Germinal center (tissue), 1 donor: ENCODE measurements at regions not wholly inside any gene's neighbourhood (a gene's known extent, or its start where the extent isn't known, plus 50 kb on each side); places are given as distances from the start of the nearest gene placed in this dataset.
A peak's percentile ranks its signal among the peaks of the same experiment; 100 is the strongest.
"Not testable (repeated sequence)": the region's sequence is repeated elsewhere in the genome, so short reads cannot be mapped to it uniquely, and the experiment has no call there.

Experiments
- DNase-seq: peaks from one replicate; pipeline ENCODE4 v3.0.0; 2012; ENCODE audit warnings: mixed read lengths, low spot score

DNA sequence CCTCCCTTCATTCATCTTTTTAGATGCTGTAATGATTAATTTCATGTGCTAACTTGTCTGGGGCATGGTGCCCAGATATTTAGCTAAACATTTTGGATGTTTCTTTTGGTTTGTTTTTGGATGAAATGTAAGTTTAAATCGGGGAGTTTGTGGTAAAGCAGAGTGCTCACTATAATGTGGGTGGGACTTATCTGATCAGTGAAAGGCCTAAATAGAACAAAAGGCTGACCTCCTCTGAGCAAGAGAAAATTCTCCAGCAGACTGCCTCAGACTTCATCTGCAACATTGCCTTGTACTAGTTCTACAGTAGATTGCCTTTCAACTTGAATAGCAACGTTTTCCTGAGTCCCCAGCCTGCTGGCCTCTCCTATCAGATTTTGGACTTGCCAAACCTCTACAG, 183.6 kb downstream of the S1PR1 start:
- no peak for DNase-seq

DNA sequence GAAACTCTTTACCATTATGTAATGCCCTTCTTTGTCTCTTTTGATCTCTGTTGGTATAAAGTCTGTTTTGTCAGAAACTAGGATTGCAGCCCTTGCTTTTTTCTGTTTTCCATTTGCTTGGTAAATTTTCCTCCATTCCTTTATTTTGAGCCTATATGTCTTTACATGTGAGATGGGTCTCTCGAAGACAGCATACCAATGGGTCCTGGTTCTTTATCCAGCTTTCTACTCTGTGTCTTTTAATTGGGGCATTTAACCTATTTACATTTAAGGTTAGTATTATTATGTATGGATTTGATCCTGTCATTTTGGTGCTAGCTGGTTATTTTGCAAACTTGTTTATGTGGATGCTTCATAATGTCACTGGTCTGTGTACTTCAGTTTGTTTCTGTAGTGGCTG, 191.3 kb downstream of the S1PR1 start:
- DNase-seq: not testable (repeated sequence)

DNA sequence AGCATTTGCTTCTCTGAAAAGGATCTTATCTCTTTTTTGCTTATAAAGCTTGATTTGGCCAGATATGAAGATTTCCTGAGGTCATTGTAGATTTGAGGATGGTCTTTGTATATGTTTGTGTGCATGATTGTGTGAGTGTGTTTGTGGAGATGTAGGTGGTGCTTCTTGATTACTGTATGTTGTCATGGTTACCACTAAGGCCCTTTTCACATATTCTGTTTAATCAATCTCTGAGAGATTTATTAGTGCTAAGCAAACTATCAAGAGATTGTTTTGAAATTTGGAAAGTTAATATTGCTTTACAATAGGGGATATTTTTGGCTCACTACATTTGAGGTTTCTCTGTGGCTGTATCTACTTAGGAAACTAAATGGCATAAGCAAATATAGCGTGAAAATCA, 191.7 kb downstream of the S1PR1 start:
- no peak for DNase-seq

DNA sequence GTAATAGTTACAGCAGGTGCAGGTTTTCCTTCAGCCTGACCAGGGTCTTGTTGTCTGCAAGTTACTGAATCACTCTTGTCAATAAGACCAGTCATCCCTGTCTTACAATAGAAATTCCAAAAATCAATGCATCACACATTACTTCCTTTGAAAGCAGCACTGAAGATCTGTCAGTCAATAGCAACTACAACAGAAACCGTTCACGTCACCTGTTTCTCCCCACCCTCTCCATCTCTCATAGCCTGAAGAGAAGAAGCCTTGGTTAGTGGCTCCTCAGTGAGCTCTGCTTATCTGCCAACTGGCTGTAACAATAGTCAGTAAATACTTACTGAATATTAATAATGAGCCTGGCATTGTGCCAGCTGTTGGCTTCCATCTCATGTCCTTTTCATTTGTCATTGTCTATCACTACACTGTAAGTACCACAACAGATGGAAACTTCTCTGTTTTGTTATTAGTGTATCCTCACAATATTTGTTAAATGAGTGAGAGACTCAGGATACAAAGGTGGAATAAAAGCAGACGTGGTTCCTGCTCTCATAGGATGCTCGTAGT, 195.2 kb downstream of the S1PR1 start:
- no peak for DNase-seq

DNA sequence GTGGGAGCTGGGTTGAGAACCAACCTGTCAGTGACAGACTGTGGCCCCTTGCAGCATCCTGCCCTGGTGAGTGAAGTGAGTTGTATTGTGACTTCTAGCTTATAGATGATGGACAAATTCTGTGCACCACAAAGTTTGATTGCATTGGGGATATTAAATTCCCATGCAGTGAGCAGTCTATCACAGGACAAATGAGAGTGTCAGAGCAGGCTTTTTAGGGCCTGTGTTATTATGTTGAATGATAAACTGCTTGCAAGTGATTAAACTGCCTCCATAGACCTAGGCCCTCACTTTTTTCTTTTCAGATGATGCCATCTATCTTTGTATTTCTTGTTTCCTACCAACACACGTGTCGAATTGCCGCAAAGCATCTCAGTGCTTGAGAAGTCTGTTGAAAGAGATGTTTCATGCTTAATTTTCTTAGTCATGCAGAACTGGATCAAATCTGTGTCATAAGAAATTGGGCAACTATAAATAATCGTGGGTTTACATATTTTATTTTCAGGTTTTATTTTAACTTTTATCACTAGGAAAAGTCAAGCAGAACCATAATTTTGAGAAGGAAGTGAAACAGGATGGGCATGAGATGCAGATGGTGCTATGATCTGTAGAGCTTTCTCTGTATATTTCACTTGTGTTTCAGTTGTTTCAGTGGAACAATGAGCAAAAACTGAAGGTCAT, 199.2 kb downstream of the S1PR1 start:
- DNase-seq: peak; percentile 32

DNA sequence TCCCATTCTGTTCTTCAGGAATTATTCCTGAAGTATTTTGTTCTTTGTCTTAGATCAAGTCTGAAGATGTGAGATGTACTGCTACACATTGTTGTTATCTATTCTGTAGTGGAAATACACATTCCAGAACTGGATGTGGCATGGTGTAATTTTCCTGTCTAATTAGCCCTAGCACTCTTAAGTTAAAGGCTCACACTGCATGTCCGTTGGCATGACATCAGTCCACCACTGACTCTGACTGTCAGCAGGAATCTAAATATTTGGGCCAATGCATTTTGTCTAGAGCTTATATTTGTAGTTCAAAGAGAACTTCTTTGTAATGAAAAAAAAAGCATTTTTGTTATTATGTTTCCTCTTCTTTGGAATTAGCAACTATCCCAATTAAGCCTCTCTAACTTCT, 201.0 kb downstream of the S1PR1 start:
- no peak for DNase-seq

DNA sequence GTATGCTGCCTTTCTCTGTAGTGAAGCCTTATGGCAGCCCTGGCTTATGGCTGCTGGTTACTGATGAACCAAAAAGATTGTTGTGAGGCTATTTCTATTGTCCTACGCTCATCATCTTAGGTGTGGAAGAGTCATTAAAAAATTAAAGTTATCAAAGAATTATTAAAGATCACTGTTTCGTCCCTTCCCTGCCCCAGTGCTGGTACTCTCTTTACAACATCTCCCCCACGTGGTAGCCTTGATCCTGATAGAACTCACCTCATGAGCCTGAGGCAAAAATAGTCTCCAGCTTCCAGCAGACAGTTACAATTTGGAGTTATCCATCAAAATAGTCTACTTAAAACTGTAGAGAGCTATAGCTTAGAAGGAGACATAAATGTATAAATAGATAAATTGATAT, 201.5 kb downstream of the S1PR1 start:
- peak; percentile 14 for DNase-seq

DNA sequence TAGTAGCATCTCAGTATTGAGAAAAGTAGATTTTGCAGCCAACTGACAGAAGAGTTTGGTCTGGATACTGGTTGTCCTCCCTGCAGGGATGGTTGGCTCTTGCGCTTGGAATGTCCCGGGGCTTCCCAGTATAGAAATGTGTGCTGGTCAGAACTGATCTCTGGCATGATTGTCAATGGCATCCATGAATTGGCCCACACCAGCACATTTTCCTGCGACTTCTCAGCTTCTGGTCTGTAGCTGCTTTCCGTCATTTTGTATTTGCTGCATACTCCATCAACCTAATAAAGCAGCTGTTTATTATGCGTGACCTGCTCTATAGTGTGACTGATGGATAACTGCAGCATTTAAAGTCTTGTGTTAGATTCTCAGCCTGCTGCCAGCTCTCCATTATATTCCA, 203.7 kb downstream of the S1PR1 start:
- no peak for DNase-seq

DNA sequence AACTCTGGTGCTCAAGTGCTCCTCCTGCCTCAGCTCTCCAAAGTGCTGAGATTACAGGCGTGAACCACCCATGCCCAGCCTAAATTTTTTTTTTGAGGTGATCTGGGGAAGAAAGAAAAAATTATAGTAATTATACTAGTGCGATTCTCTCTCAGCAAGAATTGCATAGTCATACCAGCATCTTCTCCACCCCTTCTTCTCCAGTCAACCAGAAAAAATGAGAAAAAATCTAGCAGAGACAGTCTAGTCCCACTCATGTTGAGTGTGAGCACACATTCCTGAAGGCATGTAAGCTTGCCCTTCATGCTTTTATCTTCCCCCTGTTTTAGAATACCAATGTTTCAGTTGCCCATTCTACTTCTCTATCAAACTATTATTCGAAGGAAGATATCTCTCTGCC, 207.6 kb downstream of the S1PR1 start:
- DNase-seq: no peak

DNA sequence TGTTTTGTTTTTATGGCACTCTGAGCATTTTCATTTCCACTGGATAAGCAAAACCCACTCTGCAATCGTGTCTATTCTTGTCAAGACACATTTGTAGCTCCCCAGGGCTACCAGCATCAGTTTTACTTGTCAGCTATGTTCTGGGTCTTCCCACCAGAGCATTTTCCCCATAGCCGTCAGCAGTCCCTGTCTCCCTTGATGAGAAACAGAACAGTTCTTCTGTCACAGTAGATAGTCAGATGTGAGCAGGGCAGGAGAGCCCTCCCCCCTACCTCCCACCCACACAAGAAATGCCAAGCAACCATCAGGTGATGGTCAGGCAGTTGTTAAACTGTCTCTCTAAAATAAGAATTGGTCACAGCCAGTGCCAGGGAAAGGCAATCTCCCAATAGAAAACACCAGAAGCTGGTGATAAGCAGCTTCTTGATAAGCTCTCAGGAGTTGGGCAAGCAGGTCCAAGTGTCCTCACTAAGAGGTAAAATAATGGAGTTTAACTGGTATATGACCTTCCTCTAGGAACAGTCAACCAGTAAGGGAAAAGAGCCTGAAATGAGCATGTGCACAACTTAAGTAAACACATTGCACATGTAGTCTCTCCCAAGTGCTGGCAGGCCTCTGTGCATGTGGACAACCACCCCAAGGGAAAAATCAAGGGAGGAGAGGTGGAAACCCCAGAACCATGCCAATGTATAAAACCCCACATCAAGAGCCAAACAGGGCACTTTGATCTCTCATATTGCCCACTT, 208.2 kb downstream of the S1PR1 start:
- no peak for DNase-seq

DNA sequence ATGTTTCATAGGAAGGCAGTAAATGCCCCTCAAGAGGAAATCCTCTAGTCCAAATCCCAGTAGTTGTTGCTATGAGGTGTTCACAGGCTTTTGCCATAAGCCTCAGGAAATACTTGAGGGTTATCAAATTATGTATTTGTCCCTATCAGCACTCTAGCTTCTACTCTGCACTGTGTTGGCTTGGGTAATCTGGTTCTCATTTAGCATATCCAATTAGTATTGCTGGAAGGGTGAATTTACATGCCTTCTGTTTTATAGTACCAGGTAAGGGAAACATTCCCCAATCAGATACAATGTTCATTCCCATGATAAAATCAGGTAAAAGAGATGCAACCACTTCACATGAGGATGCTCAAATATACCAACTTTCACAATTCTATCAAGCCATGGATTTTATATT, 211.2 kb downstream of the S1PR1 start:
- no peak for DNase-seq

DNA sequence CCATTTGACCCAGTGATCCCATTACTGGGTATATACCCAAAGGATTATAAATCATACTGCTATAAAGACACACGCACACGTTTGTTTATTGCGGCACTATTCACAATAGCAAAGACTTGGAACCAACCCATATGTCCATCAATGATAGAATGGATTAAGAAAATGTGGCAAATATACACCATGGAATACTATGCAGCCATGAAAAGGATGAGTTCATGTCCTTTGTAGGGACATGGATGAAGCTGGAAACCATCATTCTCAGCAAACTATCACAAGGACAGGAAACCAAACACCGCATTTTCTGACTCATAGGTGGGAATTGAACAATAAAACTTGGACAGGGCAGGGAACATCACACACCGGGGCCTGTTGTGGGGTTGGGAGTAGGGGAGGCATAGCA, 213.9 kb downstream of the S1PR1 start:
- DNase-seq: not testable (repeated sequence)

DNA sequence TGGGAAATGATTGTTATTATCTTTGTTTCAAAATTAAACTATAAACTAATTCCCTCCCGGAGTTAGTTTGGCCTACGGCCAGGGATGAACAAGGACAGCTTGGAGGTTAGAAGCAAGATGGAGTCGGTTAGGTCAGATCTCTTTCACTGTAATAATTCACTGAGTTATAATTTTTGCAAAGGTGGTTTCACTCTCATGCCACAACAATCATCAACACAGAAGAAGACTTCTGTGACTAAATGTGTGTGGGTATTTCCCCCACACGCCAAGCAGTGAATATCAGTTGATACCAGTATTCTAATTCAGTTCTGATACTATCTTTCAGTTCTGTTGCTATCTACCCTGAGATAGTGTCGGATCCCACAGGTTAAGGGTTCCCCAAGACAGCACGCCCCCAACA, 215.1 kb downstream of the S1PR1 start:
- DNase-seq: no peak

DNA sequence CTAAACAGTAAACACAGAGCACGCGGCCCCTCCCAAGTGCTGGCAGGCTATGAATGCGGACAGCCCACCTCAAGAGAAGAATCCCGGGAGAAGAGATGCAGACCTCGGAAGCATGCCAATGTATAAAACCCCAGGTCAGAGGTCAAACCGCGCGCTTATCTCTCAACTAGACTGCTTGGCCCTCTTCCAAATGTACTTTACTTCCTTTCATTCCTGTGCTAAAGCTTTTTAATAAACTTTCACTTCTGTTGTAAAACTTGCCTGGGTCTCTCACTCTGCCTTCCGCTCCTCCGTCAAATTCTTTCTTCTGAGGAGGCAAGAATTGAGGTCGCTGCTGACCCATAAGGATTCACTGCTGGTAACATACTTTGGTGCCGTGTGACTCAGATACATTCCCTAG, 216.0 kb downstream of the S1PR1 start:
- DNase-seq: no peak

DNA sequence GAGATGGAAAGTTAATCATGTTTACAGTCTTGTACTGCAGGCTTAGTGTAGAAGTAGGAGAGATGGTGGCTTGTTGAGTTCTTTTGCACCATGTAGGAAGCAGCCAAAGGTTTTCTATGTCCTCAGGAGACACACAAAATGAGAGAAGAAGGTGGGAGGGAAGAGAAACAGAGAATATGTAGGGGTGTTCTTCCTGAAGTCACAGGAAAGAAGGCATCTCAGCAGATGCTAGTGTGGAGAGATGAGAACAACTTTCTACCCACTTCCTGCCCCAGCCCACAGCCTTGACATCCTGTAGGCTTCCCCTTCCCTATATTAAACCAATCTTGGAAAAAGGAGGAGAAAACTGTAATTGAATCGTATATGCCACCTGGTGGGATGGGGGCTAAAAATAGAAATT, 217.0 kb downstream of the S1PR1 start:
- DNase-seq: no peak

DNA sequence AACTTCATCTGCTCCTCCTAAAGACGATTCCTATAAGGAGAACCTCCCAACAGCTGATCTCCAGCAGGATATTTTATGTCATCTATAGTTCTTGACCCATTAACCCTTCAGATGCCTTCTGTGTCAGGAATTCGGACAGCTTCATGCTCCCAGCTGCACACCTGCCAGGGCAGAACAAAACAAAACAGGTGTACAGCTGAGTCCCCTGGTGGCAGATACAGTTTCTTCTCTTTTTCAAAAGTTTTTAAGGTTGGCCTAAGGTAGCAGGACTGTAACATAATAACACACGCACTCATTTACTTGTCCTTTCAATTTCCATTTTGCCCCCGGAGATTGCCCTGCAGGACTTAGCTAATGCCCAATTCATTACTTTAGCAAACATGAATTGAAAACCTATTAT, 218.3 kb downstream of the S1PR1 start:
- DNase-seq: no peak

DNA sequence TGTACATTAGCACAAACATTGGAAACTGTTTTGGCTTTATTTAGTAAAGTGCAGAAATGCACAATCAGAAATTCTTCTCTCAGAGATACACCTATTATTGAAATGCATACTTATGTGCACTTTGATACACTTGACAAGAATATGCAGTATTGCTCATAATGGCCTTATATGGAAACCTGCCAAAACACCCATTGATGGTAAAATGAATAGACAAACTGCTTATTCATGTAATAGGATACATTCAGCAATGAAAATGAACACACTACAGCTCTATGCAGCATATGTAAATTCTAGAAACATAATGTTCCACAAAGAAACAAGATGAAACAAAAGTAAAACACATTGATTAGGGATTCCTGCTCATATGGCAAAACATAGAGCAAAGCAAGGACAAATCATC, 223.9 kb downstream of the S1PR1 start:
- DNase-seq: no peak

DNA sequence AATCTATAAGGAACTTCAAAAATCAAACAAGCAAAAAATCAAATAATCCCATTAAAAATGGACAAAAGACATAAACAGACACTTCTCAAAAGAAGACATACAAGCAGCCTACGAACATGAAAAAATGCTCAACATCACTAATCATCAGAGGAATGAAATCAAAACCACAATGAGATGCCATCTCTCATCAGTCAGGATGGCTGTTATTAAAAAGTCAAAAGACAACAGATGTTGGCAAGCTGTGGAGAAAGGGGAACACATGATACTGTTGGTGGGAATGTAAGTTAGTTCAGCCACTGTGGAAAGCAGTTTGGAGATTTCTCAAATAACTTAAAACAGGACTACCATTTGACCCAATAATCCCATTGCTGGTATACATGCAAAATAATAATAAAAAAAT, 226.4 kb downstream of the S1PR1 start:
- DNase-seq: no peak

DNA sequence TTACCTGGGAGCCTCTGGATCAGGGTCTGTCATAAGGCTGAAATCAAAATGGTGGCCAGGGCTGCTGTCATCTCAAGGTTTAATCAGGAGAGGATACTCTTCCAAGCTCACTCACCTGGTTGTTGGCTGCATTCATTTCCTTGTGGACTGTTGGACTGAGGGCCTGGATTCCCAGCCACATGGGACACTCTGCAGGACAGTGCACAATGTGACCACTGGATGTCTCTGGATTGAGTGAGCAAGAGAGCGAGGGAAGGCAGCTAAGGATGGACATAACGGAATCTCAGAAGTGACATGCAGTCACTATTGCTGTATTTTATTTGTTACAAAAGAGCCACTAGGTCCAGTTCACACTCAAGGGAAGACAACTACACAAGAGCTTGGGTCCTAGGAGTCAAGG, 229.1 kb downstream of the S1PR1 start:
- no peak for DNase-seq

DNA sequence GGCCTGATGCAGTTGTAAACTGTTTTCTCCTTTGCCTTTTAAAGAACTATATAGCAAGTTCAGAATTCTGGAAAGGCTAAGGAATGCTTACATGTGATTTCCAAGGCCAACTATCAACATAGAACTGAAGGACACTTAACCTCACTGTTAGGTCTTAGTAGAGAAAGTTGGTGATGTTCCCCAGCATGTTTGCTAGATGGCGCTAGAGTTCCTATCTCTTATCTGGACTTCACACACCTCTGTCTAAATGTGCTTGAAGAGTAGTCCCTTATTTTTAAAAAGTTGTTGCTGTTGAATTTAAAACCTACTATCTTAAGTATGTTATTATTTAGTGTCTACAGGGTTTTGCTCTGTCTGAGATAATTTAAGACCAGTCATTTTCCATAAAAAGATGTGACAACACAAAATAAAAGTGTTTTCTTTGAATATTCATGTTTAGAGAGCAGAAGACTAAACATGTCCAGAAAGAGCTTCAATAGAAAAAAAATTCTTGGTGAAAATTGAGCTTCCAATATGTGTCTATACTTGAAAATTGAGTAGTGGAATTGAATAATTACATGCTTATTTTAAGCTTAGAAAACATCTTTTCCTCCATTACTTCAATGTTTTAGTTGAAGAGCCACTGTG, 237.3 kb downstream of the S1PR1 start:
- DNase-seq: peak; percentile 21

DNA sequence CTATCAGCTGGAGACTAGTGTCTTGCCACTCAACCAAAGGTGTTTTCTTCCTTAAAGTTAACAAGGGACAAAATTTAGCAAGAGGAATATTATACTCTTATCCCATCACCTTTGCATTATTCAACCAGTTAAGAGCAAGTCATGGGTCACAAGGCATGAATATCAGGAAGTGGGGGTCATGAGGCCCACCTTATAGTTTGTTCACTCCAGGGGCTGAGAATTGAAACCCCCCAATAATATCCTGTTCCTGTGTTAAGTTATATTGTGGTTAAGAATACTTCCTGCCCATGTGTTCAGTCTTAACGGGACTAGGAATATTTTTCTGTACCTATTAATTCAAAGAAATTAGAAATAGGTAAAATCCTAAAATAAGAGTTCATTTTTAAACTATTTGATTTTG, 239.7 kb downstream of the S1PR1 start:
- no peak for DNase-seq

DNA sequence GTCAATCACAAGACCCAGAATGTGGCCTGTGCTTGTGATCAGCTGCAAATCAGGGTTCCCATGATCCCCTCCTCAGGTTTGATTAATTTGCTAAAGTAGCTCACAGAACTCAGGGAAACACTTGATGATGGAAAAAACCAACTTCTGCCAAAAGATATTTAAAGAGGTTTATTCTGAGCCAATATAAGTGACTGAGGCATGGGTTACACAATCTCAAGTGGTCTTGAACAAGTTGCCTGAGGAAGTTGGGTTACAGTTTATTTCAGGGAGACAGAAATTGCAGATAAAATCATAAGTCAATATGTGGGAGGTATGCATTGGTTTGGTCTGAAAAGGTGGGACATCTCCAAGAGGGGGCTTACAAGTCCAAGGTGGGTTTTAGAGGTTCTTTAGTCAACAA, 243.1 kb downstream of the S1PR1 start:
- DNase-seq: no peak

DNA sequence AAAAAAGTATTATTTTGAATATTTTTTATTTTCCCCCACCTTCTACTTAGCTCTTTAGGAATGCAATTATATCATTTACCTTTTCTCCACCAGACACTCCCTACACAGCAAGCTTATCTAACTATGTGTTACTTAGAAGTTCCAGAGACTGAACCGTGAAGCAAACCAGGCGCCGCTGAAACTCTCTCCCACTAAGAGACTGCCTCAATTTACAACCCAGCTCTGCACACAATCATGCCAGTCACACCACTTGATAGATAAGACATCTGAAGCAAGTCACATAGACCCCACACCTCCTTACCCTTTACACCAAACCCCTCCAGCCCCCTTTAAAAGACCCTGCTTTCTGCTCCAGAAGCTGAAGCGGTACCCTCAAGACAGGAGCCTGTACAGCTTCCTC, 245.5 kb downstream of the S1PR1 start:
- DNase-seq: no peak
